HCEC 1CT (cell line): ENCODE measurements at regions not wholly inside any gene's neighbourhood (a gene's known extent, or its start where the extent isn't known, plus 50 kb on each side); places are given as distances from the start of the nearest gene placed in this dataset.
"Not testable (repeated sequence)": the region's sequence is repeated elsewhere in the genome, so short reads cannot be mapped to it uniquely, and the experiment has no call there.

Source experiments
- DNase-seq: peaks from one replicate; pipeline ENCODE4 v3.0.0-alpha.2; 2017

DNA sequence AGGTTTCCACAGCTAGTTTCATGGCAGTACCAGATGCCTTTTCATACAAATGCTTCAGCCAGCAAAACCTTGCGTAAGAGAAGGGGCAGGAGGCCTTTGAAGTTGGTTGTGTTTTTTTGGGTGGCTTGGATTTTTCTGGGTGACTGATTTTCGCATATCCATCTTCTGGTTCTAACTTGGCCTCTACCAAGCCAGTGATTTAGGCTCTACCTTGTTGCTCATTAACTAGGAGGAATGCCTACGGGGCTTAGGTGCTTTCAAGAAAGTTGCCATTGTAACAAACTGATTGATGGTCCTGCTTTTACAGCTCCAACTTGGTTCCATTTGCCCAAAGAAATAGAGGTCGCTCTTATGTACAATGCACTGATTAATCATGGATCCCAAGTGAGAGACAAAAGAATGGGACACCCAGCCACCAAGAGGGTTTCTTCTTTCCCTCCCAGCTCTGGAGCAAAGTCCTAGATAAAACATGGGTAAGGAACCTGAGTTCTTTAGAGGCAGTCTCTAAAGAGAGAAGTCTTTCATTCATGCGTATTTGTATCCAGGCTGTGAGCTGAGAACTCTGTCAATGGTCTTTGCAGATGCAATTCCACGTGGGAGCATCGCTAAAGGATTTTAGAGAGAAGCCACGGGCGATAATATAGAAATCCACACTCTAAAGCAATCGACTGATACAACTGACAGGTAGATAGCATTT is 92.1 kb upstream of the FGFR2 start:
- DNase-seq: no peak

- DNase-seq: no peak
Measured at GRCh38 chr10:121687095-121687813, 89.0 kb upstream of the FGFR2 start.

GRCh38 chr10:121684276-121684675 is 86.0 kb upstream of the FGFR2 start:
- peak; percentile 1 for DNase-seq

GRCh38 chr10:121683816-121684215 is 85.6 kb upstream of the FGFR2 start:
- DNase-seq: no peak

DNA sequence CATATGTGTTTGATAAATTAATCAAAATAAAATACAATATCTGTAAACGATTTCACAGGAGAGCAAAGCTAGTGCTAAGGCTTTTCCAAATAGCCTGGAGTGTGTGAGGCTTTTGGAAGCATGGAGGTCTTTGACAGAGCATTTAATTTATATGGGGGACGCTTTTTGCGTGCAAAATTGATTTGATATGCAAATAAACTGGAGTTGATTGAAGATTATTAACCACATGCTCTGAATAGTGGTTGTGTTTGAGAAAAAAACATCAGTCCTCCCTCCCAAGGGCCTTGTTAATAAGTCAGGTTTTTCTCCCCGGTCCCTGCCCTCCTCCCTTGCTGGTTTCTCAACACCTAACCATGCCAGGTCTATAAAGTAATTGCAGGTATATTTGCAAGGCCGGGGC is 85.1 kb upstream of the FGFR2 start:
- DNase-seq: no peak

GRCh38 chr10:121681997-121682687 is 83.9 kb upstream of the FGFR2 start:
- no peak for DNase-seq

DNA sequence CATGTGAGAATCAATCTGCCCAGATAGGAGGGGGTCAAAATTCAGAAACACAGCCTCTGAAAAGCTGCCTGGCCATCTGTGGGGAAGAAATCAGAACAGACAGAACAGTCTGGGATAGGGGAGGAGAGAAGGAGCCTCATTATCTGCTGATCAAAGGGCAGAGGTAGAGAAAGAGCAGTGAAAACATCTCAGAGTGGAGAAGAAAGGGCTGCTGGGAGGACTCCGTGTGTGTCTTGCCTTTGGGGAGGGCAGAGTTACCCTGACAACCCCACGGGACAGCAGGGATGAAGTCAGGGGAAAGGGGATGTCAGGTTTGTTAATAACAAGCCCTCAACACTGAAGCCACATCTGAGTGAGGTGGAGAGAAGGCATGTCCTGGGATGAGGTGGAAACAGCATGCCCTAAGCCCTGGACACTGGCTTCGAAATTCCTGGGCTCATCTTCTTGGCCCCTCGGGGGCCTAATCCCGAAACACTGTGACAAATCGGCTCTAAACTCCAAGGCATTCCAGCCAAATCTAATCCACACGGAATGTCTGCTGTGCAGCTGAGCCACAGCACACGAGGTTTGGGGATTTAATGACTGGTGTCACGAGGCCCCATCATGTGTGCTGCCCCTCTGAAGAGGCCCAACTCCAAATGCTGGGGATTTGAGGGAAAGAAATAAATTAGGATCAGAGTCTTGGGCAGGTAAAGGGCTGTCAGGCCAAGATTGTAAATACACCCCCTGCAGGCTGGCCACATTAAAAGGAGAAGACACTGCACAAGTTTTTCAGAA is 82.8 kb upstream of the FGFR2 start:
- DNase-seq: no peak

DNA sequence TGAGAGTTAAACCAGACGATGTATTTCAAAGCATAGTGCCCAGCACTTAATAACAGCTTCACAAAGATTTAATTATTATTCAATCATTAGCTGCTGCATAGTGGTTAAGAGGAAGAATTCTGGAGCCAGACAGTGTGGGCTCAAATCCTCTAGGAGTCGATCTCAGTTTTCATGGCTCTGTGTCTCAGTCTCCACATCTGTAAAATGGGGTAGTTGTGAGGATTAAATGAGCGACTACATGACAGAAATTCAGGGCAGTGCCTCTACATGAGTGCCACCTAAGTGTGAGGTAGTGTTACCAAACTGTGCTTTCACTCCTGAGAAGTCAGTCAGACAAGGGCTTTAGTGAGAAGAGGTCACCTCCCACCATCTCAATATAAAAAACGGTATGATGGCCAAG is 81.7 kb upstream of the FGFR2 start:
- no peak for DNase-seq

DNA sequence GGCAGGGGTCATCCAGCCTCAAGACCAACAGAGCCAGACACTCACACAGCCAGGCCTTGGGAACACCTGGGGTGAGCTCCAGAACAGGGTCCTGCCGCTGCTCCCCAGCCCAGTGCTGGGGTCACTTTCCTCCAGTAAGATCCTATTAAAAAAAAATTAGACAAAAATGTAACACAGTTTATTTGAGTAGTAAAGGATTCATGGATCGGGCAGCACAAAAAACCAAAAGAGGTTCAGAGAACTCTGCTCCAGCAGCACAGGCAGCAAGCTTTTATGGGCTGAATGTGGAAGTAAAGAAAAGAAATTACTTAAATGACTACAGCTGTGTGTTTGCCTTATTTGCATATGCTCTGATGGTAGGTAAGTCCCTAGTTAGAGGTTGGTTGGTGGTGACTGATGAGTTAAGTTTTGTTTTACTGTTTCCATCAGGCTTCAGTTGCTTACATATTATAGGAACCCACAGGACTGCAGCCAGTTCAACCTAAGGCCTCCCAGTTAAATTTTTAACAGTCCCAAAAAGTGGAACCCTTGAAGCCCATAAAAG is 80.5 kb upstream of the FGFR2 start:
- no peak for DNase-seq

GRCh38 chr10:121677880-121678279 is 79.6 kb upstream of the FGFR2 start:
- no peak for DNase-seq

DNA sequence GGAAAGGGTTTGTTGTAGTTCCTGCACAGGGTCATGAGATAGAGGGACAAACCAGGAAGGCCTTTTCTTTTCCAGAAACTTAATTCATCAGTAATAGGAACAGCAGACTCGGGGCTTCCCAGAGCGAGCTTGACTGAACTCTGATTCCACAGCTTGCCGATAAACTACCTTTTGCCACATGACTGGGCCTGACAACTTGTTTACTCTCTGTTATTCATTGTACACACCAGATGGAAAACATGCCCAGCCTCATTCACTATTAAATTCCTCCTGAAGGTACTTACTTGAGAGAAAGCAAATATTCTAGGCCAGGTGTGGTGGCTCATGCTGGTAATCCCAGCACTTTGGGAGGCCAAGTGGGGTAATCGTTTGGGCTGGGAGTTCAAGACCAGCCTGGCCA is 77.1 kb upstream of the FGFR2 start:
- DNase-seq: no peak

GRCh38 chr10:121674885-121675284 is 76.6 kb upstream of the FGFR2 start:
- DNase-seq: no peak

GRCh38 chr10:121672733-121673132 is 74.5 kb upstream of the FGFR2 start:
- no peak for DNase-seq

GRCh38 chr10:121669840-121670239 is 71.6 kb upstream of the FGFR2 start:
- not testable (repeated sequence) for DNase-seq

DNA sequence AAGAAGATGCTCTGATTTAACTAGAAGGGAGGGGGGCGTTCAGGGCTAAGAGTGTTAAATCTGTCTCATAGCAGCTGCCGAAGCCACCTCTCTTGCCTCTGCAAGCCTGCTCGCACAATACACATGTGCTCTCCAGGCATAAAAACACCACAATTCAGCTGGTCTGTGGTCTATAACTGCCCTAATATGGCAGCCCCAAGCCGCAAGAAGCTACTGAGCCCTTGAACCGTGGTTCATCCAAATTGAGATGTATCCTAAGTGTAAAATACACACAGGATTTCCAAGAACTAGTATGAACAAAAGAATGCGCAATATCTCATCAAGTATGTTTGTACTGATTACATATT is 70.8 kb upstream of the FGFR2 start:
- no peak for DNase-seq

- no peak for DNase-seq
Measured at GRCh38 chr10:121668314-121669027, 70.2 kb upstream of the FGFR2 start.

DNA sequence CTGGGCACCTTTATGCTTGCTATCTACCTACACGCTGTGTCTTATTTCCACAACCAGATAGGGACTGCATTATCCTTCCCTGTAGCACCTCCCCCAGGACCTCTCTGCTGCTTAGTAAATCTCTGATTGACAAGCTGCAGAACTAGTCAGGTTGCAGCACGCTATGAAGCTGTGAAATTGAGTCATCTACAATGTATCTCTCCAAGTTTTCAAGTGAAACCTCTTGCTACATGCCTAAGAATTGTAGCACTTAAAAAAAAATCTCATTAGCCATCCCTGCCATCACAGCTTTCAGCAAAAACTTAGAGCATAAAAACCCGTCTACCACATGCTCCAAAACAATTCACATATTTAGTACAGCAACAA is 69.7 kb upstream of the FGFR2 start:
- no peak for DNase-seq

- DNase-seq: no peak
Measured at GRCh38 chr10:121665809-121666208, 67.6 kb upstream of the FGFR2 start.

GRCh38 chr10:121664671-121665070 is 66.4 kb upstream of the FGFR2 start:
- no peak for DNase-seq

DNA sequence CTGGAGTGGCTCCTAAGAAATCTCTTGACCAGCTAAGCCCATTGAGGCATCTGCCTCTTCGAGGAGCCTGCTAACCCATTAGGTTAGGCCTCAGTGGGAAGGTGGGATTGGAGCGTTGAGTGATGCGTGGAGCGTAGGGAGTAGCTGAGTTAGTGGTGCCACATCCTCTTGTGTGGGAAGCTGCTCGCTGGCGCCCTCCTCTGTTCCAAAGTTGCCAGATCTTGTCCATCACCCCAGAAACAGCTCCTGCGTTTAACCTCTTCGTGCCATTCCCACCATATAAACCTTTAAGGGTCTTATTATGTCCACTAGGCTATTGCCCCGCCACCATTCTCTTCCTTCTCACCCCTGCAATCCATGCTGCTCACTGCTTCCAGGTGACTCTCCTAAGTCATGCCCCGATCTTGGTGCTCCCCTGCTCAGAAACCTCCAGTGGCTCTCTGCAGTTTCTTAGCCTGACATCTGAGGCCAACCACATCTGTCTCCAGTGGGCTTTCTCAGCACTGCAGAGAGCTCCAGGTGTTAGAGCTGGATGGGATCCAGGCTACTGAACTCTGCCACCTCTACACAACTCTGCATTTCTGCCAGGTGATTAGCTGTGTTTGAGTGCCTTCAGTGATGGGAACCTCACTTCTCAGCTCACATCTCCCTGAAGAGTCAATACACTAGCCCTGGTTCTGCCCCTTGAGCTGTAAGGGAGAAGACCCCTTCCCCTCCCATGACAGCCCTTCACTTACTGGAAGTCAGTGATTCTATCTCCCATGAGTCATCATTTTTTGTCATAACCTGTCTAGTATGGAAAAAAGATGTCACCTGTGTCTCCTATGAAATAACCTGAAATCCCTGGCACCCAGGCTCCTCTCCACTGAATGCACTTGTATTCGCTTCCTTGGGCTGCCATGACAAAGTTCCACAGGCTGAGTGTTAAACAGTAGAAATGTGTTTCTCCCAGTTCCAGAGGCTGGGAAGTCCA is 65.0 kb upstream of the FGFR2 start:
- DNase-seq: no peak

- DNase-seq: no peak
Measured at GRCh38 chr10:121662531-121662930, 64.3 kb upstream of the FGFR2 start.
